ENCODE measurements at regions not wholly inside any gene's neighbourhood (a gene's known extent, or its start where the extent isn't known, plus 50 kb on each side); places are given as distances from the start of the nearest gene placed in this dataset.

- TF ChIP-seq POLR2A (IDR thresholded peaks at IDR 0.05) (no peak), EP300 (IDR thresholded peaks at IDR 0.05) (no peak), CTCF (IDR thresholded peaks at IDR 0.05) (no peak), POLR2AphosphoS5 (IDR thresholded peaks at IDR 0.05) (no peak)
Observed at GRCh38 chr4:155487210-155487609, 110.4 kb upstream of the MAP9 start.

Data from sigmoid colon (tissue), 4 donors.